GM13976 (cell line): ENCODE measurements at regions not wholly inside any gene's neighbourhood (a gene's known extent, or its start where the extent isn't known, plus 50 kb on each side); places are given as distances from the start of the nearest gene placed in this dataset.

ENCODE experiments used
- DNase-seq: peaks from one replicate; pipeline ENCODE4 v3.0.0; 2012; ENCODE audit warnings: low spot score
- in situ Hi-C: fragments of 300-500 bp; cut with MboI; formaldehyde crosslinking; loops from one replicate; pipeline ENCODE4 v1.12.0; 2022; ENCODE audit warnings: low sequenced_read_pairs, mixed read lengths, inconsistent platforms; ENCODE audit not compliant: unreplicated experiment
- TF ChIP-seq, protein P1 (sequence below): IDR thresholded peaks from 2 replicates; pipeline ENCODE4 v1.5.1; 2012; ENCODE audit warnings: borderline replicate concordance, mild to moderate bottlenecking; ENCODE audit not compliant: insufficient read depth; ENCODE audit errors: extremely low read depth, missing control alignments, control extremely low read depth

DNA sequence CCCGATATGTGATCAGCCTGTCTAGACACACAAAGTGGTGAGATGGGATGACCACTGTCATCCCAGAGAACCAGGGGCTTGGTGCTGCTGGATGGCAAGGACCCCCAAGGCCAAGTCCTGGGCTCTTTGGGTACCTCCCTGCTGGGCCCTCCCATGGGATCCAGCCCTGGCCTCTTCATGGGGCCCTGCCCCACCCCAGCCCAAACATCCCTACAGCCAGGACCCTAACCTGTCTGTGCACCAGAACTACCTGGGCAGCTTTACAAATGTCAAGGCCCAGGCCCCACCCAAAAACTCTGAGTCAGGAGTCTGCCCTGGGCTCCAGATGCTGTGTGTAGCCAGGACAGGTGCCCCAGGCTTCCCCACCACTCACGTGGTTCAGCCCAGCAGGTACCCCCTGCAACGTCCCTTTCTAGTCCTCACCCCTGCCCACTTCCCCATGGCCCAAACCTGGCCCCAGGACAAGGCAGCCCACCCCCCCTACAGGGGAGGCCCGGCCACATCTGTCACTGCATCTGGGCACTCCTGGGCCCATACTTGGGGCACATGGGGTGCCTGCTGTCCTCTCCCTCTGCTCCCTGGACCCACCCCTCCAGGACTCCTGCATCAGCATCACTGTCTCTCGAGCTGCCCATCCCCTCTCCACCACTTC is 233.5 kb downstream of the TUBA3C start:
- DNase-seq = peak; percentile 18
- TF ChIP-seq, protein P1, sequence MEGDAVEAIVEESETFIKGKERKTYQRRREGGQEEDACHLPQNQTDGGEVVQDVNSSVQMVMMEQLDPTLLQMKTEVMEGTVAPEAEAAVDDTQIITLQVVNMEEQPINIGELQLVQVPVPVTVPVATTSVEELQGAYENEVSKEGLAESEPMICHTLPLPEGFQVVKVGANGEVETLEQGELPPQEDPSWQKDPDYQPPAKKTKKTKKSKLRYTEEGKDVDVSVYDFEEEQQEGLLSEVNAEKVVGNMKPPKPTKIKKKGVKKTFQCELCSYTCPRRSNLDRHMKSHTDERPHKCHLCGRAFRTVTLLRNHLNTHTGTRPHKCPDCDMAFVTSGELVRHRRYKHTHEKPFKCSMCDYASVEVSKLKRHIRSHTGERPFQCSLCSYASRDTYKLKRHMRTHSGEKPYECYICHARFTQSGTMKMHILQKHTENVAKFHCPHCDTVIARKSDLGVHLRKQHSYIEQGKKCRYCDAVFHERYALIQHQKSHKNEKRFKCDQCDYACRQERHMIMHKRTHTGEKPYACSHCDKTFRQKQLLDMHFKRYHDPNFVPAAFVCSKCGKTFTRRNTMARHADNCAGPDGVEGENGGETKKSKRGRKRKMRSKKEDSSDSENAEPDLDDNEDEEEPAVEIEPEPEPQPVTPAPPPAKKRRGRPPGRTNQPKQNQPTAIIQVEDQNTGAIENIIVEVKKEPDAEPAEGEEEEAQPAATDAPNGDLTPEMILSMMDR = no peak
- in situ Hi-C loops = no loop called here

DNA sequence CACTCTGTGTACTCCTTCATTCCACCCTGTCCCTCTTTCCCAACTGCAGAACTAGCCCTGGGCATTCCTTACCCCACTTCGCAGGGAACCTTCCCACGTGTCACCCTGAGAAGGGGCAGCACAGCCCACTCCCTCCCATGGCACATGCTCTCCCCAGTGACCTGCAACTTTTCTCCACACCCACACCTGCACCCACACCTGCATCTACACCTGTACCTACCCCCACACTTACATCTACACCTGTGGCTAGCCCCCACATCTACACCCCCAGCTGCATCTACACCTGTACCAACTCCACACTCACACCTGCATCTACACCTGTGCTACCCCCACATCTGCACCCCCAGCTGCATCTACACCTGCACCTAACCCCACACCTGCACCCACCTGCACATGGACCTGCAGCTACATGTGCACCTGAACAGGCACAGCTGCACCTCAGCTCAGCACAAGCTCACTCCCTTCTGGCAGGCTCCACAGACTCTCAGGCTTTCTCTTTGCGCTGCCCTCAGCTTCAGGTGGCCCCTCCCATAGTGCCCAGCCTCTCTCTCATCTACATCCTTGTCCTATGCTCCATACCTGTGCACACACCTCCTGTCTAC is 234.1 kb downstream of the TUBA3C start:
- peak; percentile 13 for DNase-seq
- TF ChIP-seq, protein P1 = no peak
- in situ Hi-C loops = no loop called here

DNA sequence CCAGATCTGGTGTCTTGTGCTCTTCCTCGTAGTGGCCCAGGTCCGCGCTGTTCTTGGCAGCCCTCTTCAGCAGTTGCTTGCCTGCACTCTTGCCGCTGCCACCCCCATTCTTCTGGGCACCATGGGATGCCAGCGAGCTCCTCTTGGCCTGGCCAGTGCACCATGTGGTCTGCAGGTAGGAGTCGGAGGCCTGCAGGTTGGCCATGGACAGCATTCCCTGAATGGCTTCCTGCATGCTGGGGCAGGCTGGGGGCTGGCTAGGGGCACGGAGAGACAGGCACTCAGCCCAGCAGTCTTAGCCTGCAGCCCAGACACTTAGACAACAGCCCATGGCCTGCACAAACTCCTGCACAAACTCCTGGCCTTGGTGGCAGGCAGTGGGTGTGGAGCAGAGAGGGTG is 234.9 kb downstream of the TUBA3C start:
- TF ChIP-seq, protein P1 = no peak
- DNase-seq = no peak
- in situ Hi-C loops = no loop called here

DNA sequence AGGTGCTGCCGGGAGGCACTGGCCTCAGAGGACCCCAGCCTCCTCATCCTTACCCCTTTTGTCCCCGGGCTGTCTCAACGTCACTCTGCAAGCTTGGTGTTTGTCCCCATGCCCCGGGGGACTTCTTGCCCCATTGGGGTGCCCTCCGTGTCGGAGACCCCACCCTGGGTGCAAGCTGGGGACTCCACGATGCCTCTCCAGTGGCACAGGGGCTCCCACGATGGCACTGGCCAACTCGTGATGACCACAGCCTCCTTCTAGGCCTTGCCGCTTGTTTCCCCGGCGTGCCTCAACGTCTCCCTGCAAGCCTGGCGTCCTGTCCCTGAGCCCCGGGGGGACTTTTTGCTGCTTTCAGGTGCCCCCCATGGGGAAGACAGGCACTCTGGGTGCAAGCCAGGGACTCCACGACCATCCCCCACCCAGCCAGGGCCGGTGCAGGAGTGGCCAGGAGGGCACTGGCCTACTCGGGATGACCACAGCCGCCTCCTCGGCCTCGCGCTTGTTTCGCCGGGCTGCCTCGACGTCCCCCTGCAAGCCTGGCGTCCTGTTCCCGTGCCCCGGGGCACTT is 237.0 kb downstream of the TUBA3C start:
- in situ Hi-C loops = no loop called here
- peak; percentile 11 for DNase-seq
- TF ChIP-seq, protein P1 = no peak

DNA sequence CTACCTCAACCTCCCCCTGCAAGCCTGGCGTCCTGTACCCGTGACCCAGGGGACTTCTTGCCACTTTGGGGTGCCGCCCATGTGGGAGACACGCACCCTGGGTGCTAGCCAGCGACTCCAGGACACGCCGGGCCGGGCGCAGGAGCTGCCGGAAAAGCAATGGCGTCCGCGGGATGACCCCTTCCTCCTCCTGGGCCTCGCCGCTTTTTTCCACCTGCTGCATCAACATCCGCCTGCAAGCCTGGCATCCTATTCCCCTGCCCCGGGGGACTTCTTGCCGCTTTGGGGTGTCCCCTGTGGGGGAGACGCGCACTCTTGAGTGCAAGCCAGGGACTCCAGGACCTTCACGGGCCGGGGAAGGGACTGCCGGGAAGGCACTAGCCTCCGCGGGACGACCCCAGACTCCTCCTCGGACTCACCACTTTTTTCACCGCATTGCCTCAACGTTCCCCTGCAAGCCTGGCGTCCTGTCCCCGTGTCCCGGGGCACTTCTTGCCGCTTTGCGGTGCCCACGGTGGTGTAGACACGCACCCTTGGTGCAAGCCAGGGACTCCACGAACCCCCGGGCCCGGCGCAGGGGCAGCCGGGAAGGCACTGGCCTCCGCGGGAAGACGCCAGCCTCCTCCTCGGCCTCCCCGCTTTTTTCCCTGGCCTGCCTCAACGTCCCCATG is 237.8 kb downstream of the TUBA3C start:
- no peak for DNase-seq
- TF ChIP-seq, protein P1 = no peak
- in situ Hi-C loops = no loop called here

DNA sequence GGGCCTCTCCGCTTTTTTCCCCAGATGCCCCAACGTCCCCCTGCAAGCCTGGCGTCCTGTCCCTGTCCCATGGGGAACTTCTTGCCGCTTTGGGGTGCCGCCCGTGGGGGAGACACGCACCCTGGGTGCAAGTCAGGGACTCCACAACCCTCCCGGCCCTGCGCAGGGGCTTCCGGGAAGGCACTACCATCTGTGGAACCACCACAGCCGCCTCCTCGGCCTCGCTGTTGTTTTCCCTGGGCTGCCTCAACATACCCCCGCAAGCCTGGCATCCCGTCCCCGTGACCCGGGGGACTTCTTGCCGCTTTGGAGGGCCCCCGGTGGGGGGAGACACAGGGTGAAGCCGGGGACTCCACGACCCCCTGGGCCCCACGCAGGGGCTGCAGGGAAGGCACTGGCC is 238.4 kb downstream of the TUBA3C start:
- in situ Hi-C loops = no loop called here

More for the DNA sequence above, 238.4 kb downstream of the TUBA3C start:
- TF ChIP-seq, protein P1 = no peak
- DNase-seq = no peak
